Suprapubic skin (tissue), 4 donors: ENCODE measurements at regions not wholly inside any gene's neighbourhood (a gene's known extent, or its start where the extent isn't known, plus 50 kb on each side); places are given as distances from the start of the nearest gene placed in this dataset.

Experiments
- EP300 ChIP-seq: sonication (generic); formaldehyde crosslinking; IDR thresholded peaks from one replicate; pipeline ENCODE4 v1.6.1; 2017; ENCODE audit warnings: antibody characterized with exemption
- POLR2A ChIP-seq, 2 donors: fragments of 450-650 bp; IDR thresholded peaks; one replicate each; pipeline ENCODE4 v1.6.1; 2017; ENCODE audit warnings: antibody characterized with exemption in 2 of 2, mild to moderate bottlenecking in 2 of 2, moderate library complexity in 2 of 2
- POLR2AphosphoS5 ChIP-seq, 3 donors: sonication (generic); formaldehyde crosslinking; IDR thresholded peaks; one replicate each; pipeline ENCODE4 v1.6.1; 2017; ENCODE audit warnings: antibody characterized with exemption in 3 of 3

GRCh38 chr6:169156108-169156792 is 97.4 kb downstream of the THBS2 start:
- TF ChIP-seq POLR2AphosphoS5 (IDR thresholded peaks at IDR 0.05), result no peak
- TF ChIP-seq EP300, result no peak
- TF ChIP-seq POLR2A (IDR thresholded peaks at IDR 0.05), result no peak
